ENCODE measurements at regions not wholly inside any gene's neighbourhood (a gene's known extent, or its start where the extent isn't known, plus 50 kb on each side); places are given as distances from the start of the nearest gene placed in this dataset.
"Not testable (repeated sequence)": the region's sequence is repeated elsewhere in the genome, so short reads cannot be mapped to it uniquely, and the experiment has no call there.

DNA sequence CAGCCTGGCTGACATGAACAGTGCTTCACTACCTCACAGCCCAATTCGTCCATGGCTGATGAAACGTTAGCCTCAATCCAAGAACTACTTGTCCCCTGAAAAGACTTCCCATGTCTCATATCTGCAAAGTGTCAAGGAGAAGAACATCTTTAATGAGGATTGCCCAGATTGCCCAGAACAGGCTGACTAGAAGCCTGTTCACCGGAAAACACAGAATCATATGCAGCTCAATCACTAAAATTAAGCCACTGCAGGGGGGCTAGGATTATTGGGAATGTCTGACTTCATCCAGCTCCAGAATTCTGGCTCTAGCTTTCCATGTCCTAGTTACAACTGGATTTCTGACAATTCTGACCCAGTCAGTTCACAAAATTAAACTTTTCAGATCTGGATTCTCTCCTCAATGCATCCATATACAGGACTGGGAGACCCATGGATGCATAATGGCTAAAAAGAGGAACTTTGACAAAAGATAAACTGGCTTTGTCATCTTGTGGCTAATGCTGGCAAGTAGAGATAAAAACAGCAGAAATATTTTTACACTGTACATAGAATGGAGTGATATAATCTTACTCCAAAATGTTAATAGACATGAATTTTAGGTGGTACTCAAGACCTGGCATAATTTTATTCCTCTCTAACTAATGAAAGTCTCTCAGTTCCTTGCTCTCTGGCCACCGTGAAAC, 467.0 kb upstream of the POT1 start:
- no peak for DNase-seq (ENCODE audit: low read depth in 2 of 2)

DNA sequence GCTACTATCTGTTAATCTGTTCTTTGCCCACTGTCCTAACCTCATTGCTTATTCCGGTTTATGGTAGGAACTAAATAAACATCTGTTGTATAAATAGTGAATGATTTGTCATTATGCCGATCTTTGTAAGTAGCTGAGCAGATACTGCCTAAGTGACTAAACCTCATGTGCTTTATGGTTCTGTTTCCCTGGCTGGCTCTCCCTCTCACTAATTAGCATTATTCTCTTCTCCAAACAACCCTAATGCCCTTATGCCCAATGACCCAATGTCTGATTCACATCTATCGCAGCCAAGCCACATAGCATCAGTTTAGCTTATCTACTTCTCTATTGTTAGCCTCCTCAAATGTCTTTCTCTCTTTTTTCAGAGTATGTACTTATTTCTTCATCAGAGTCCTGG, 462.3 kb upstream of the POT1 start:
- no peak for DNase-seq (ENCODE audit: low read depth in 2 of 2)

DNA sequence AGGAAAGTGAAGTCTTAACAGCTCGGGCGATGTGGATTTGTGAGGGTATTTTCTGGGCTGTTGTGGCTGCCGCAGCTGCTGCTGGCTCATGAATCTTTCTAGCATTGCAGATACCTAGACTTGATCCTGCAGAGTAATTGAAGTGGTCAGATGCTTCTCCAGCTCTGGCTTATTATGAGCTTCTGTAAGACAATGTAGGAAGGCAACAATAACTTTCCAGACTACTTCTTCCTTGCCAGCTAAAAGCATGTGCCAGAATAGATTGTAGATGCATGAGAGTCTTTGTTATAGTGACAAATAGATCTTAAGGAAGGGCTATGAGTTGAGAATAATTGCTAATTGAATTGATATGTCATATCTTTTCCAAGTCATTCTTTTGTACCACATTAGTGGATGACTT, 461.4 kb upstream of the POT1 start:
- peak in 1 of 2 donors; percentile 3 for DNase-seq (ENCODE audit: low read depth in 2 of 2)

DNA sequence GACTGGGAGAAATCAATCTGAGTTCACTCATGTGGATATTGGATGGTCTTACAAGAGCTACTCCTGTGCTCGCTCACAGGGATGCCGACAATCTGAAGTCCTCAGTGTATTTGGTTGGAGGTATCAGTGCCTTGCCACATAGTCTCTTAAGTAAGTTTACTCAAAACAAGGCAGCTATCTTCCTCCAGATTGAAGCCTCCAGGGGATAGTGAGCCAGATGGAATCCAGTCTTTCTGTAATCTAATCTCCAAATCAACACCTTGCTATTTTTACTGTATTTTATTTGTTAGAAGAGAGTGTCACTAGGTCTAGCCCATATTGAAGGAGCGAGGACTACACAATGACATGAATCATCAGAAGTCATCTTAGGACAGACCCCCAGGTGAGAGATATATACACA, 456.6 kb upstream of the POT1 start:
- DNase-seq (ENCODE audit: low read depth in 2 of 2) = no peak

- DNase-seq (ENCODE audit: low read depth in 2 of 2) = no peak
Measured at GRCh38 chr7:125383324-125383723, 453.7 kb upstream of the POT1 start.

GRCh38 chr7:125382401-125382800, 452.8 kb upstream of the POT1 start:
- DNase-seq (ENCODE audit: low read depth in 2 of 2) = no peak

DNA sequence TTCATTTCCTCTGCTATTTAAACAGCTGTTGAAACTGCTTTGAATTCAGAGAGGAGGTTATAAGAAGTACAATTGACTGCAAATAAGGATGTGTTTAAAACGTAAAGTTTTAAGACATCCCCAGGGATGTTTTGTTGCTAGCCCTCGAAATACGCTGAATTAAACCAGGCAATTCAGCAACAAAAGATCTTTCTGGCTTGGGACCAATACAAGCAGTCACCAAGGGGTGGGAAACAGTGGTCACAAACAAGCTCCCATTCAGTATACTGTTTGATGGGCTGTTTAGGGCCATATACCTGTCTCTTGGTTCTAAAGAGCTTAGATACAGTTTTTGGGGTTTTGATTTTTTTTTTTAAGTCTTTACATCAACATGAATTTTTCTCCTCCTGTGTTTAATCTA, 446.3 kb upstream of the POT1 start:
- DNase-seq (ENCODE audit: low read depth in 2 of 2) = peak in 1 of 2 donors; percentile 10

GRCh38 chr7:125370502-125370901, 440.9 kb upstream of the POT1 start:
- DNase-seq (ENCODE audit: low read depth in 2 of 2) = no peak

GRCh38 chr7:125363873-125364272, 434.2 kb upstream of the POT1 start:
- no peak for DNase-seq (ENCODE audit: low read depth in 2 of 2)

- DNase-seq (ENCODE audit: low read depth in 2 of 2) = no peak
Measured at GRCh38 chr7:125358551-125359167, 429.0 kb upstream of the POT1 start.

DNA sequence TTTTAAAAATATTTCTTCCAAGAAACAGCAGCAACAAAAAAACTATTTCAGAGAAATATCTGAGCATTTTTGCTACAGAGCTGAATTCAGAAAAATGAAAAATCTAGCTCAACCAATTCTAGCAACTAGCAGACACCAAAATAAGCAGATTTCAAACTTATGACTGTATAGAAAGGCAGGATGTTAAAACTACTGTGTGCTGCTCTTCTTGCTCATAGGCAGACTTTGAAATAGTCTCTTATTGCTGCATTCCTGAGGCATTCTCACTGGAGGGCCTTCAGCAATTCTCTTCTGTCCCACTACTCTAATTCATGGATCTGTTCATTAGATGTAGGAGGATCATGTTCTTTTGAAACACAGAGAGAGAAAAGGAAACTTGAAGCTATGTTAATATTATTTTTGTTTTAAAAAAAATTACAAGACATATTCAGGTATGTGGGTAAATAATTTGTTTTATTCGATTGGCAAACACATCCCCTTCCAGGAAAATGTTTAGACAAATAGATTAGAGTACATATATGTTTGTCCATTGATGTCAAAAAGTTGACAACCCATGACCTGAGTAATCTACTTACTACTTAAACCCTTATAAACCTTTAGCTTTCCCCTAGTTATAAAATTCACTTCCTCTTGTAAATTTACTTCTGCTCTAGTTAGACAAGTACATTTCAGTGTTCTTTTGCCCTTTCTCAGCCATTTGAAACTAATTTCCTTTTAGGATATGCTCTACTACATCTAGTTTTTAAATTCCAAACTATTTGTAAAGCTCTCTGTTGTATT, 428.2 kb upstream of the POT1 start:
- peak in 1 of 2 donors; percentile 21 for DNase-seq (ENCODE audit: low read depth in 2 of 2)

- DNase-seq (ENCODE audit: low read depth in 2 of 2) = peak; percentile 32 to 96
Measured at GRCh38 chr7:125355899-125356298, 426.3 kb upstream of the POT1 start.

DNA sequence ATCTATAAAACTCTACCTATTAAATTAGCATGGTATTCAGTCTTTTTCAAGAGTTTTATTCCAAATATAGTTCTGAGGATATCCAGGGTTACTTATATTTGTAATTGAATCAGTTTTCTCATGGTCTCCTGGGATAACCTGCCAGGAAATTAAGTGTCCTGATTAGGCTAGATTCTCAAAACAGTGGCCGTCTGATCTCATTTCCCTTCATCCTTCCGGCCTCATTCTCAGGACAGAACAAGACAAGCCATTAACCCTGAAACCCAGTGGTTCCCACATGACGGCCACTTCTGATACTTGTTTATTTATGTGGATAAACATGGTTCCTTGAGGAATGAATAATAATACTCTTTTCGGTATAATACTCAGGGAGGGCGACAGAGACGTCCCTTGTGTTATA, 417.6 kb upstream of the POT1 start:
- peak in 1 of 2 donors; percentile 91 for DNase-seq (ENCODE audit: low read depth in 2 of 2)

DNA sequence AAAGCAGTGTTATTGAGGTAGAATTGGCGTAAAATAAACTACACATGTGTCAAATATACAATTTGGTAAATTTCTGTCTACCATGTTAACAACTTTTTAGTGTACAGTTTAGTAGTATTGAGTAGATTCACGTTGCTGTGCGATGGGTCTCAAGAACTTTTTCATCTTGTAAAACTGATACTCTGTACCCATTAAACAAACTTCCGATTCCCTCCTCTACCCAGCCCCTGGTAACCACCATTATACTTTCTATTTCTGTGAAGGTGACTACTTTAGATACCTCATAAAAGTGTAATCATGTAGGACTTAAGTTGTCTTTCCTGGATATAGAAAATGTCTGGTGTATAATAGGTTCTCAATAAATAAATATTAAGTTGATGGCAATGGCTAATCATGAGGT, 408.5 kb upstream of the POT1 start:
- DNase-seq (ENCODE audit: low read depth in 2 of 2) = no peak

GRCh38 chr7:125336326-125336725, 406.7 kb upstream of the POT1 start:
- no peak for DNase-seq (ENCODE audit: low read depth in 2 of 2)

- DNase-seq (ENCODE audit: low read depth in 2 of 2) = no peak
Measured at GRCh38 chr7:125326666-125327255, 397.1 kb upstream of the POT1 start.

- DNase-seq (ENCODE audit: low read depth in 2 of 2) = peak in 1 of 2 donors; percentile 1
Measured at GRCh38 chr7:125316466-125316865, 386.8 kb upstream of the POT1 start.

DNA sequence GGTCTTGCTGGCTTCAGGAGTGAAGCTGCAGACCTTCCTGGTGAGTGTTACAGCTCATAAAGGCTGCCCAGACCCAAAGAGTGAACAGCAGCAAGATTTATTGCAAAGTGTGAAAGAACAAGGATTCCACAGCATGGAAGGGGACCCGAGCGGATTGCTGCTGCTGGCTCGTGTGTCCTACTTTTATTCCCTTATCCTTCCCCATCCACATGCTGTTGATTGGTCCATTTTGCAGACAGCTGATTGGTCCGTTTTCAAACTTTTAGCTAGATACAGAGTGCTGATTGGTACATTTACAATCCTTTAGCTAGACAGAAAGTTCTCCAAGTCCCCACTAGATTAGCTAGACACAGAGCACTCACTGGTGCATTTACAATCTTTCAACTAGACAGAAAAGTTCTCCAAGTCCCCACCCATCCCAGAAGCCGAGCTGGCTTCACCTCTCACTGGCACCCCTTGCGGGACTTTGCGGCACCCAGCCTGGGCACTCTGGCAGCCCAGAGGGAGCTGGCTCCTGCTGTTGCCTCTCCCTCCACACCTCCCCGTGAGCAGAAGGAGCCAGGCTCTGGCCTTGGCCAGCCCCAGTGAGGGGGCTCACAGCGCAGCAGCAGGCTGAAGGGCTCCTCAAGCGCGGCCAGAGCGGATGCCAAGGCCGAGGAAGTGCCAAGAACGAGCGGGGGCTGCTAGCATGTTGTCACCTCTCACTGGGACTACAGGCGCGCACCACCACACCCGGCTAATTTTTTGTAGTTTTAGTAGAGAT, 369.6 kb upstream of the POT1 start:
- DNase-seq (ENCODE audit: low read depth in 2 of 2) = no peak

DNA sequence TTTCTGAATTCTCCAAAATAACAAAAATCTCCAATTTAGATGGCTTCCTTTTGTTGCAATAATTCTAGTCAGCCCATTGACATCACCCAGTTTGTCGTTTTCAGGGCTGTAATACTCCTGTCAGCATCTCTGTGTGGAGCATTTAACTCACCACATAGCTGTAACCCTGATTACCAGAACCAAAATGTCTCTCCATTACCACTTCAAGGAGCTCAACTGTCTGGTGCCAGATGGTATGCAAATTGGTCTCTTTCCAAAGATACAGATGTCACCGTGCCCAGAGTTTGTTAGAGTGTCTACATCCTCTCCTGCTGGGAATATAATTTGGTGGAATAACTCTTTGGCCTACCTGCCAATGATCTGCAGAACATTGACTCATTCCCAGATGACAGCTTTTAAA, 350.3 kb upstream of the POT1 start:
- DNase-seq (ENCODE audit: low read depth in 2 of 2) = no peak

- DNase-seq (ENCODE audit: low read depth in 2 of 2) = no peak
Measured at GRCh38 chr7:125278318-125278717, 348.7 kb upstream of the POT1 start.

DNA sequence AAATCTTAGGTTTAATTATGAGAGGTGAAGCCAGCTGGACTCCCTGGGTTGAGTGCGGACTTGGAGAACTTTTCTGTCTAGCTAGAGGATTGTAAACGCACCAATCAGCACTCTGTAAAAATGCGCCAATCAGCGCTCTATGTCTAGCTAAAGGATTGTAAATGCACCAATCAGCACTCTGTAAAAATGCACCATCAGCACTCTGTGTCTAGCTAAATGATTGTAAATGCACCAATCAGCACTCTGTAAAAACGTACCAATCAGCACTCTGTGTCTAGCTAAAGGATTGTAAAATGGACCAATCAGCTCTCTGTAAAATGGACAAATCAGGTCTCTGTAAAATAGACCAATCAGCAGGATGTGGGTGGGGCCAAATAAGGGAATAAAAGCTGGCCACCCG, 345.1 kb upstream of the POT1 start:
- not testable (repeated sequence) for DNase-seq (ENCODE audit: low read depth in 2 of 2)

Measured in dermis microvascular lymphatic vessel endothelial cell (primary cell).